WI38 (cell line): ENCODE measurements at regions not wholly inside any gene's neighbourhood (a gene's known extent, or its start where the extent isn't known, plus 50 kb on each side); places are given as distances from the start of the nearest gene placed in this dataset.

Experiments used
- H3K4me3 ChIP-seq: 2 replicates; pipeline ENCODE4 v1.5.1; 2011; ENCODE audit warnings: low read depth, mild to moderate bottlenecking, control low read depth, low read length
- TF ChIP-seq, protein P1 (sequence below): IDR thresholded peaks from 2 replicates; pipeline ENCODE4 v1.5.1; 2012; ENCODE audit warnings: low read depth, mild to moderate bottlenecking, control low read depth, low read length

DNA sequence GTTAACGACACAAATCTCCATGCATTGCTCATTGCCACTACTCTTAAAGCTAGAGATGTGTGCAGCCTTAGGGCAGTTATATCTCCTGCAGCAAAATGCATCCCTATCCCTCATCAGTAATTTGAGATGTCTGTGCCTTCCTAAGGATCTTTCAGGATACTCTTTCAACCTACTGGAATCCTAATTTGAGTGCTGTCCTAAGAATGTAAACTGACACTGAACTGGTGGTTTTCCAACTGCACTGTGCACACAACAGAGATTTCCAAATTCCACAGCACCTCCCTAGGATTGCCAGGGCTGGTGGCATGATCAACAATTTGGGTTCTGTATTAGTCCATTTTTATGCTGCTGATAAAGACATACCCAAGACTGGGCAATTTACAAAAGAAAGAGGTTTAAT, 193.9 kb downstream of the LTN1 start:
- TF ChIP-seq, protein P1, sequence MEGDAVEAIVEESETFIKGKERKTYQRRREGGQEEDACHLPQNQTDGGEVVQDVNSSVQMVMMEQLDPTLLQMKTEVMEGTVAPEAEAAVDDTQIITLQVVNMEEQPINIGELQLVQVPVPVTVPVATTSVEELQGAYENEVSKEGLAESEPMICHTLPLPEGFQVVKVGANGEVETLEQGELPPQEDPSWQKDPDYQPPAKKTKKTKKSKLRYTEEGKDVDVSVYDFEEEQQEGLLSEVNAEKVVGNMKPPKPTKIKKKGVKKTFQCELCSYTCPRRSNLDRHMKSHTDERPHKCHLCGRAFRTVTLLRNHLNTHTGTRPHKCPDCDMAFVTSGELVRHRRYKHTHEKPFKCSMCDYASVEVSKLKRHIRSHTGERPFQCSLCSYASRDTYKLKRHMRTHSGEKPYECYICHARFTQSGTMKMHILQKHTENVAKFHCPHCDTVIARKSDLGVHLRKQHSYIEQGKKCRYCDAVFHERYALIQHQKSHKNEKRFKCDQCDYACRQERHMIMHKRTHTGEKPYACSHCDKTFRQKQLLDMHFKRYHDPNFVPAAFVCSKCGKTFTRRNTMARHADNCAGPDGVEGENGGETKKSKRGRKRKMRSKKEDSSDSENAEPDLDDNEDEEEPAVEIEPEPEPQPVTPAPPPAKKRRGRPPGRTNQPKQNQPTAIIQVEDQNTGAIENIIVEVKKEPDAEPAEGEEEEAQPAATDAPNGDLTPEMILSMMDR: no peak
- no peak overlapping the region for H3K4me3 ChIP-seq

DNA sequence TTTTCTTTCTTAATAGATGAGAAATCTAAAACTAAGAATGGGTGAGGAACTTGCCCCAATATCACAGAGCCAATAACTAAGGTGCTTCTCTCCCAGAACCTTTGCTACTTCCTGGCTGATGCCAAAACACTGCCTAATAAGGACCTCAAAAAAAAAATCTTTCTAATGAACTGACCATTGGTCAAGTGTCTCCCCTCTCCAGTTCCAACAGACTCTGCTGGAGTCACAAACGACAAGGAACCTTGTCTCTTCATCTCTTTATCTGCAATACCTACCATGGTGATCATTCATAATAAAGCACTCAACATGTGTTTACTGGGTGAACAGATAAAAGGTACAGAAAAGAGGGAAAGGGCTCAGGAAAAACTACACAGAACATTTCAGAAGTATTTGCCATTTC, 197.4 kb downstream of the LTN1 start:
- H3K4me3 ChIP-seq: no peak overlapping the region
- TF ChIP-seq, protein P1: no peak

DNA sequence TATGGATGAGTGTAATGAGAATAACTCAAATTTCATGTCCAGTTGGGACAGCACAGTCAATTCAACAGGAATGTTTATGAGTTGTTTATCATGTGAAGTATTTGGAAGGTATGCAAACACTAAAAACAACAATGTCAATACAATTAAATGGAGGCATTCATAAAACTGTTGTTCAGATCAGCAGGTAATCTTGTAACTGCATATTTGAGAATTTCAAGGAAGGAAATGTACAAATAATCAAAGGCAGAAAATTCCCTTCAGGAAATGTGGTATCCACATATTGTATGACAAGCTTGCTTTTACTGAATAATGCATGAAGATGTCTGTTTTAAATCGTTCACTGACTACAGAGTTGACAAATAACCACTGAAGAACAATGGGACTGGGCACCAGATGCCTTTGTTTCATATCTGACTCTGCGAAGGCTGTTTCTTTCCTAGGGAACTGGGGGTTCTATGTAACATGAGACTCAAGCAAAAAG, 198.3 kb downstream of the LTN1 start:
- no peak overlapping the region for H3K4me3 ChIP-seq
- TF ChIP-seq, protein P1: no peak

DNA sequence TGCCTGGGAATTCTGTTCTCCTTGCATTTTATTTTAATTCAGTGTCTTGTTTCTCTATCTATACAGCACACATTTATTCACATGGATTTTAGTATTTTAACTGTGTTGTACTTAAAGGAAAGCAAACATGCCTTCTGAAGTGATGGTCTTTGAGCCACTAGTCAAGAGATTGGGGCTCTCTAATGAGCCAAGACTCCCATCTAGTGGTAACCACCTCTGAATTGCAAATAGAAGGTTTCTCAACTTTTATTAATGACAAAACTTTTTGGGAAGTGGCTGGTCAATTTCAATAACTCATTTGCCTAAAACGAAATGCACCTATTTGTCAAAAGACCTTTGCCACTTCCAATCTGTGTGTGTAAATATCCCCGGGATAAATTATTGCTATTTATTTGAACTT, 199.6 kb downstream of the LTN1 start:
- no peak overlapping the region for H3K4me3 ChIP-seq
- TF ChIP-seq, protein P1: peak; percentile 22; the same call in 1 of the 2 replicates

DNA sequence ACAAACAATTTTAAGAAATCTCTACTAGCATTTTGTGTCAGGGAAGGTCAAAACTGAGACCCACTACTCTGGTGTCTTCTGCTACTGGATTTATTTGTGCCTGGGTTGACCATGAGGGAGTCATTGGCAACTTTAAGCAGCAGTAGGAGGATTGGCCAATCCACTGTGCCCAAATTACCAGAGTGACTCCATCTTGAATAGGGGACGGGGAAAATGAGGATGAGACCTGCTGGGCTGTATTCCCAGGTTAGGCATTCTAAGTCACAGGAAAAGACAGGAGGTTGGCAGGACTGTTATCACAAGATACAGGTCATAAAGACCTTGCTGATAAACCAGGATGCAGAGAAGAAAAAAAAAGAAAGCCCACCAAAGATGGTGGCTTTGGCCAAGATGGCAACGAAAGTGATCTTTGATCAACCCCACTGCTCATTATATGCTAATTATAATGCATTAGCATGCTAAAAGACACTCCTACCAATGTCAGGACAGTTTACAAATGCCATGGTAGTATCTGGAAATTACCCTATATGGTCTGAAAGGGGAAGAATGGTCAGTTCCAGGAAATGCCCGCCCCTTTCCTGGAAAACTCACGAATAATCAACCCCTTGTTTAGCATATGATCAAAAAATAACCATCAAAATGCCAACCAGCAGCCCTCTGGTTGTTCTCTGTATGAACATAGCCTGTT, 200.9 kb downstream of the LTN1 start:
- TF ChIP-seq, protein P1: no peak
- no peak overlapping the region for H3K4me3 ChIP-seq

DNA sequence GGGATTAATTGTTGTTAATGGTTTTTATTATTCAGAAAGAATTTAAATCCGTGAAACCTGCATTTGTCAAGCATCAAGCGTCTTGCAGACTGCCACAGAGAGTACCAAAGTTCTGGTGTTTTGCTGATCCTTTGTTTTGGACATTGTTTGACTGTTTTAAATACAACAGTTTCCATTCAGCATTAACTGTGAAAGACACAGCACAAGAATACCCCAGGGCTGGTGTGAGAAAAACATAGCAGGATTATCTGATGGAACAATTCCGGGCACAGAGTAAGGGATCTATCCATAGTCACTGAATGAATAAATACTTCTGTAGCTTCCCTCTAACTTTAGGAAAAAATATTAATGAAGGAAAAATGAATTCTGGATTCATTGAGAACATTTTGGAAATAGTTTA, 202.3 kb downstream of the LTN1 start:
- TF ChIP-seq, protein P1: no peak
- H3K4me3 ChIP-seq: no peak overlapping the region

DNA sequence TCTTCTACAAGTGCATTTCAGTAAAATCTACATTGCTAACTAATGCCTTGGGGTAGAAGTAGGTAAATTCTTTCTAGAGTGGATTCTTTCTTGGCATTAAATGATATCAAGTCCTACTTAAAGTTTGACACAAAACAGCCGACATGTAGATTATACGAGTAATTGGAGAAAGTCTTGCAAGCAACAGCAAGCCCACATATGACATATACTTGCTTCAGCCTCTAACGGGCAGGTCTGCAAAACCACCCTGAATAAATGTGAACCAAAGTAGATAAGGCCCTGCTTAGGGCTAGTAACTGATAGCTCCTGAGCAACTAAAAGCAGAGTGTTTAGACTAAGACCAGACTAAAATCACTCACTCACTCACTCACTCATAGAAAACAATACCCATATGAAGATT, 203.2 kb downstream of the LTN1 start:
- TF ChIP-seq, protein P1: no peak
- H3K4me3 ChIP-seq: no peak overlapping the region
